NCI-H82 (cell line): ENCODE measurements at regions not wholly inside any gene's neighbourhood (a gene's known extent, or its start where the extent isn't known, plus 50 kb on each side); places are given as distances from the start of the nearest gene placed in this dataset.
A peak's percentile ranks its signal among the peaks of the same experiment; 100 is the strongest.
"Not testable (repeated sequence)": the region's sequence is repeated elsewhere in the genome, so short reads cannot be mapped to it uniquely, and the experiment has no call there.

Experiments used
- DNase-seq: peaks from one replicate; lab custom pipeline; 2025; lab: John Stamatoyannopoulos, UW

- no peak for DNase-seq
Observed at GRCh38 chr1:240722788-240723187, 110.8 kb upstream of the GREM2 start.

DNA sequence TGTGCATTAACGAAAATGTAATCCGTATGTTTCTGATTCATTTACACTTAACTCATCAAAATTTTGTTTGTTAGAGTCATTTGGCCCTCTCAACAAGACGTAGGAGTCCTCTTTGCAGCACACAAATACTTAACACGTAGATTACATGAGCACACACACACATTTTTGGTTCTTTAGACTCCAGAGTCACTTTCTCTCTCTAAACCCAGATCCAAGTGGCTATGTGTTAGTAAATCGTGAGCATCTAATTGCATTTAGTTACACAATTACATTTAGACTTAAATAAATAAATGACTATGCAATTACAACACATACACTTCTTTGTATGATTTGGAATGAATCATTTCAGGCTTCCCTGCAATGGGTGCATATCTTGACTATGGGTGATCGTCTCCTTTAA is 109.0 kb upstream of the GREM2 start:
- no peak for DNase-seq

DNA sequence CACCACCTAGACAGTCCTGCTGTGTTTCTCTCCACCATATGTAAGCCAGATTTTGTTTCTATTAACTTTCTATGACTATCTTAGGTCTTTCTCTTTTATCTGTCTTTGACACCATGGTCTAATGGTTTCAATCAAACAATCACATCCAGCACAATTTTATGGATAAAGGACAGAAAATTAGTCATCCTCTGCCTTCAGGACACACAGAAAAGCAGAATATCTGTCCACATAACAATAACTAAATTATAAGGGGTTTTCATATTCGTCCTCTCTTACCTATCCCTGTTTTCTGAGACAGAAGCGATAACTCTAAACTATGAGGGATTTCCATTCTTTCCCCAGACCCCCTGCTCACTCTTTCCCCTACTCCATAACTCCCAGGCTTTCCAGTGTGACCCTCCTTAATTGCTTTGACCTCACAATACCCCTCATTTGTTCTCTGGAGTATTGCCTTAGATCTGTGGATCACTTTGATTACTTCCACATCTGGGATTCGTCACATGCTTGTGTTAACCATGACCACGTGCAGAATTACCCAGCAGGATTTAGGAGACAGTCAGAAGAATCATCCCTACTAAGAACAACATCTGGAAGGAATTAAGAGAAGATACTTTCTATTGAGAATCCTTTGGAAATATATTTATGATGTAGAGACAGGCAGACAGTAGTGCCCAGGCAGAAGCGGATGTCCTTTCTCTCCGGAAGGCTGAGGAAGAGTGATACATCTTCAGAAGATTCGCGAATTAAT is 108.2 kb upstream of the GREM2 start:
- no peak for DNase-seq

DNA sequence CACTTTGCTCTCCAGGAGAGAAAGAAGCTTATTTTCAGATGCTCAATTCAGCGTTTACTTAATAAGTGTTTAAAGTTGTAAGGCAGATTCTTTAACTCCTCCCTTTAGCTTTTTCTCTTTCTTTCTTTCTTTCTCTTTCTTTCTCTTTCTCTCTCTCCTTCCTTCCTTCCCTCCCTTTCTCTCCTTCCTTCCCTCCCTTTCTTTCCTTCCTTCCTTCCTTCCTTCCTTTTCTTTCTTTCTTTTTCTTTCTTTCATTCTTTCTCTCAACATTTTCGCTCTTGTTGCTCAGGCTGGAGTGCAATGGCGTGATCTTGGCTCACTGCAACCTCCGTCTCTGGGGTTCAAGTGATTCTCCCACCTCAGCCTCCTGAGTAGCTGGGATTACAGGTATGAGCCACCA is 104.6 kb upstream of the GREM2 start:
- DNase-seq, result not testable (repeated sequence)

GRCh38 chr1:240714568-240715292 is 102.8 kb upstream of the GREM2 start:
- DNase-seq, result no peak

- no peak for DNase-seq
Observed at GRCh38 chr1:240712014-240712731, 100.2 kb upstream of the GREM2 start.

- DNase-seq, result no peak
Observed at GRCh38 chr1:240711020-240711419, 99.1 kb upstream of the GREM2 start.

DNA sequence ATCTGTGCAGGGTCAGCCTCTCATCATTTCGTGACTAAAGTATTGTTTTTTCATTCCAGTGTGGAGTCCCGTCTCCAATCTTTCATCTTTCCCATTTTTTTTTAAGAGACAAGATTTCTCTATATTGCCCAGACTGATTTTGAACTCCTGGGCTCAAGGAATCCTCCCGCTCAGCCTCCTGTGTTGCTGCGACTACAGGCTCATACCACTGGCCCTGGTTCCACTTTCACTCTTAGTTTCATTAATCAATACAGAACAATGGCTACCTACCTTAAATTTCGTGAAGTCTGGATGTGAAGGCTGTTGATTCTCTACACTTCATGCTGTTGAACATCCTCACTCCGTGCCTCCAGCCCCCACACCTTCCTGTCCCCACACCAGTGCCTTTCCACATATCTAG is 97.7 kb upstream of the GREM2 start:
- DNase-seq, result no peak

GRCh38 chr1:240706150-240706935 is 94.4 kb upstream of the GREM2 start:
- DNase-seq, result peak; percentile 34

GRCh38 chr1:240705579-240705978 is 93.6 kb upstream of the GREM2 start:
- no peak for DNase-seq

DNA sequence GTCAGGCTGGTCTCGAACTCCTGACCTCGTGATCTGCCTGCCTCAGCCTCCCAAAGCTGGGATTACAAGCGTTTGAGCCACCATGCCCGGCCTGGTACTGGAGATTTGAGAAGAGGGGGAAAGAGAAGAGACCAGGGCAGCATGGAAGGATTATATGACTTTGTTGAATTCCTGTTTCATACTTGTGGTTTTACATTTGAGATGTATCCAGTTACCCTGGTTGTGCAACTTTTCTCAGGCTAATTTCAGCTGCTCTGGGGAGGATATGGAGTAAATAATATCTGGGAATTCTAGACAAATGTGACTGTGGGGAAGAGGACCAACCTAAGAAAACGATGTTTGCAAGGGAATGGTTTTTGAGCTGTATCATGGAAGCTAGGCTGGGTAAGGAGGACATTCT is 89.5 kb upstream of the GREM2 start:
- no peak for DNase-seq

DNA sequence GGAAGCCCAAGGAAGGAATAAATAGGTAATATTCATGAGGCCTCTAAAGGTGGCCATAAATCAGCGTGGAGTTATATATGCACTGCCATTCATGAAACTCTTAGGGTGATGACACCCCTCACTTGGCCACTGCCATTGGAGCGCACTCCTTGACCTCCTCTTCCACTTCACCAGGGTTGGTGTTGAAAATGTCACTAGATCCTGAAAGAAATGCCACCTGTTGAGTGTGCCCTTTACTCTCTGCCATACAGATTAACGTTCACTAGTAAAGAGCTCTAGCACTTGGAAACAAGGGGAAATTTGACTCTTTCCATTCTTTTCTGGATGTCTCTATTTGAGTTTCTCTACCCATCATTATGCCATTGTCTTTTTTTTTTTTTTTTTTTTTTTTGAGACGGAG is 83.5 kb upstream of the GREM2 start:
- no peak for DNase-seq

DNA sequence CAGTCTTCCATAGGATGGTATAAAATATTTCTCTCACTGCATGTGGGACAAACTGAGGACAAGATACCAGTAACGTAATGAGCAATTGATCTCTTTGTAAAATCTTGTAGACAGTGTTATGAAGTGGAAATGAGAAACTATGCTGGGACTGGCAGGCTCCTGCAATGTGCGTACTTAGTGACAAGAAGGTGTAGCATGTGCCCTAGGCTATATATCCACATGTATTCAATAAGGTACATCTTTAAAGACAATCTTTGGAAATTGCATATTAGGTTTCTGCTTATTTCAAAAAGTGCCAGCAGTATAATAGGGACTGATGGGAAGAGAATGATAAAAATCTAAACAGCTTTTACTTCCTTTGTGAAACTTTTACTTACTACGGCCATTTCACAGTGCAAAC is 81.9 kb upstream of the GREM2 start:
- DNase-seq, result no peak

DNA sequence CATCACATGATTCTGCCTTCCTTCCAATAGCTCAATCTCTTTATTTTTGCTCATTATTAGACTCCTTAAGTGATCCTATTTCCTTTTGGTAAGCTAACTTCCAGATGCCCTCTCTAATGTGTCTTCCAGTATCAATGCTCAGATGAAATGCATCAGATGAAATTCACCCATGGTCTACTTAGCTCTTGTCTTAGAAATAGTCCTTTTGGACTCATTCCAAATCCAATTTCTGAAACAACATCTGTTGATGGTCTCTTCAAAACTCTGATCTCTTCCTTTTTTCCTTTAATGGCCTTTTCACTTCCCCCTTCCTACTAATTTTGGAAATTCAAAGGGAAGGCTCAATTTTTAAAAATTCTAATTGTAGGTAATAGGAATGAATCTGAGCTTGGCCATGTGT is 81.1 kb upstream of the GREM2 start:
- peak; percentile 95 for DNase-seq

DNA sequence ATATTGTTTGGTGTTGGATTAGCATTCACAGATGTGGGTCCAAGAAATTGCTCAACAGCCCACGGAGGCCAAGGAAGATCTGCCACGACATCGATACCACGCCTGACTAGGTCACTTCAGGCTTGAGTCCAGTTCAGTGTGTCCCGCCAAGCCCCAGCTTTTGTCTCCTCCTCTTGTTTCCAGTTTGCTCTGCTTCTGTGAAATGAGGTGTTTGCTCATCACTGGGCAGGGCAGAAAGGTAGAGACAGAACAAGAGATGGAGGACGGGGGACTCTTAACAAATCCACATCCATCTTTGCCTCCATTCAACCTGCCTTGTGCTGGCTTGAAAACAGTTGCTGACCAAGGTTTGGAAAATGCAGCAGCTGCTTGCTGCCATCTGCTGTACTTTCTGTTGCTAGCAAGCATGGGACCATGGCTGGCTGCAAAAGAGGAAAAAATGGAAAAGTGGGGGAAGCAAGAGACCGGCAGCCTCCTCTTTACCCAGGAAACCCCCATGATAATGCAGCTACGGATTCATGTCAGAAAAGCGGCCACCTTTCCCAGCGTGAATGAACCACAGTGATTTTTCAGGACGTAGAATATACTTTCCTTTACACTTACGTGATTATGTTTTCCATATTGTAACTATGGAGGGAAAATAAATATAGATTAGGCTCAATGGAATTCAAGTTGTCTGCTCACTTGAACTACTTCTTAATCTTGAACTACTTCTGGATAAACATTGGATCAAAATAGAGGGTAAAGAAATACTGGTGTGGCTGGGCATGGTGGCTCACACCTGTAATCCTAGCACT is 80.2 kb upstream of the GREM2 start:
- peak; percentile 86 for DNase-seq

DNA sequence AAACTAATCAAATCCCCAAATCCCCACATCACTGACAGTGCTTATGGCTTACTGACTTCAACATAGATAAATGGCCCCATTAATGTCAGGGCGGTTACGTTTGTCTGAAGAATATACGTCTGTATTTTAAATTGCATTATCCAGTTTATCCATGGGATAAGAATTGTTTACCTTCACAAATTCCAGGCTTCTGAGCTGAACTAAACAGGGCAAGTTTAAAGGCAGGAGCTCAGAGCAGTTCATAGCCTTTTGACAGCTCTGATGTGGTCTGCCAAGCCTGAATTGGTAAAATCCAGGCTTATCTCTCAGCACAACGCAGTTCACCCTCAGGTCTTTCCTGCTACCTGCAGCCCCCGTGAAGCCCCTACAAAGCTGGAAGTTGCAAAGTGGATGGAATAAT is 79.5 kb upstream of the GREM2 start:
- peak; percentile 94 for DNase-seq

DNA sequence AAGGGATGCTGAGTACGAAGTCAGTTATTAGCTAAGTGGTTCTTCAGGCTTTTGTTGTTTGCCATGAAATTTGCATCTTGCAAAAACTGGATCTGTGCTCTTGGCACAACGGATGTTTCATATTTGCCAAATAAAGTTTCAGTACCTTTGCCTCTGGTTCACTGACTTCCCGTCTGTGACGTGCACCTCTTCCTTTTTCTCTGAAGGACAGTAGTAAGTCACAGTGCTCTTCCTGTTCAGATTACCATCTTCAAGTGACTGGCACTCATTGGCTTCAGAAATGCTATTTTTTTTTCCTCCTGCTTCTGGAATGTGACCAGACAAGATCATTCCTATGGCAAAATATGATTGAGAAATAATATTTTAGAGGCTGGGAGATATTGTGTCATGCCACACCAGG is 75.9 kb upstream of the GREM2 start:
- no peak for DNase-seq

DNA sequence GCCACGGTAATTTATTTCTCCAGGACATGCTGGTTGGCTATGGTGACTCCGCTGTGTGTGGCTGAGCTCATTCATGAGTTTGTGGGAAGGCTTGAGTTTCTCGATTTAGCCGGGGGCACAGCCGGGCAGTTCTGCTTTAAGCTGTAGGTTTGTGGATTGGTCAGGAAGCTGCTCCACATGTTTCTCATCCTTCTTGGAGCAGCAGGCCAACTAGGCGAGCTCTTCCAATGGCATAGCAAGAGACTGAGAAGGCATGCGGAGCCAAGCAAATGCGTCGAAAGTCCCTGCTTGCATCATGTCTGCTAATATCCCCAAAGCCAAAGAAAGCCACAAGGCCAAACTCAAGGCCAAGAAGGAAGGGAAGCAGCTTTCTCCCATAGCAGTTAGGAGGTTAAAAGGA is 71.6 kb upstream of the GREM2 start:
- DNase-seq, result no peak

DNA sequence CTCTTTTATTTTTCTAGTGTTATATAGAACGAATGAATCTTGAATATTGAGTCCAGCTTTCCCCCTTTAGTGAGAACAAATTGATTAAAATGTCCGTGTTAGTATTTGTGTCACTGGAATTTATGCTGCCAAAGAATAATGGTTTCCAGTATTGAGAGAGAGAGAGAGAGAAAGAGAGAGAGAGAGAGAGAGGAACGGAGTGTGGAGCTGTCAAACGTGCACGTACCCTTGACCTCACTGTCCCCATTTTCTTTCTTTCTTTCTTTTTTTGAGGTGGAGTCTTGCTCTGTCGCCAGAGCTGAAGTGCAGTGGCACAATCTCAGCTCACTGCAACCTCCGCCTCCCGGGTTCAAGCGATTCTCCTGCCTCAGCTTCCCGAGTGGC is 70.9 kb upstream of the GREM2 start:
- DNase-seq, result no peak

- no peak for DNase-seq
Observed at GRCh38 chr1:240682166-240682858, 70.4 kb upstream of the GREM2 start.
